C4-2B (cell line): ENCODE measurements at regions not wholly inside any gene's neighbourhood (a gene's known extent, or its start where the extent isn't known, plus 50 kb on each side); places are given as distances from the start of the nearest gene placed in this dataset.

Experiments
- H3K27ac ChIP-seq: fragments of 450-650 bp; 2 replicates; pipeline ENCODE4 v1.5.1; 2017
- ZFX ChIP-seq: fragments of 450-650 bp; IDR thresholded peaks from 2 replicates; pipeline ENCODE4 v1.6.1; 2017
- TF ChIP-seq, protein P1 (sequence below): fragments of 450-650 bp; conservative IDR thresholded peaks from 2 replicates; pipeline ENCODE4 v1.5.1; 2017; ENCODE audit warnings: mild to moderate bottlenecking

DNA sequence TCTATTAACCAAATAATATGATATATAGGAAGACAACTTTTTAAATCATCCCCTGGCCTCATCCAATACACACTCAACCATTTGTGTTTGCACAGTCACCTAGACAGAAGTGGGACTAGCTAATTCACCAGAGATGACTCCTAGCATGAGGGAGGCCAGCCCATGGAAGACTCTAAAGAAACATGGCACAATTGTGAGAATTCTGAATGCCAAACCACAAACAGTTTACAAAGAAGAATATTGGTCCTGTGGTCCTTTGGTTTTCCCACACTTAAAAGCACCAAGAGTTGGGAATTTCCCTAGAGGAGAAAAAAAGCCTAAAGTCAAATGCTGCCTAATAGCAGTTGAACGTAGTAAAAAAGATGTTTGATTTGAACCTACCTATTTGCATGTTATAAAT lies 609.9 kb downstream of the ACTL7B start:
- H3K27ac ChIP-seq: no peak overlapping the region
- TF ChIP-seq, protein P1, sequence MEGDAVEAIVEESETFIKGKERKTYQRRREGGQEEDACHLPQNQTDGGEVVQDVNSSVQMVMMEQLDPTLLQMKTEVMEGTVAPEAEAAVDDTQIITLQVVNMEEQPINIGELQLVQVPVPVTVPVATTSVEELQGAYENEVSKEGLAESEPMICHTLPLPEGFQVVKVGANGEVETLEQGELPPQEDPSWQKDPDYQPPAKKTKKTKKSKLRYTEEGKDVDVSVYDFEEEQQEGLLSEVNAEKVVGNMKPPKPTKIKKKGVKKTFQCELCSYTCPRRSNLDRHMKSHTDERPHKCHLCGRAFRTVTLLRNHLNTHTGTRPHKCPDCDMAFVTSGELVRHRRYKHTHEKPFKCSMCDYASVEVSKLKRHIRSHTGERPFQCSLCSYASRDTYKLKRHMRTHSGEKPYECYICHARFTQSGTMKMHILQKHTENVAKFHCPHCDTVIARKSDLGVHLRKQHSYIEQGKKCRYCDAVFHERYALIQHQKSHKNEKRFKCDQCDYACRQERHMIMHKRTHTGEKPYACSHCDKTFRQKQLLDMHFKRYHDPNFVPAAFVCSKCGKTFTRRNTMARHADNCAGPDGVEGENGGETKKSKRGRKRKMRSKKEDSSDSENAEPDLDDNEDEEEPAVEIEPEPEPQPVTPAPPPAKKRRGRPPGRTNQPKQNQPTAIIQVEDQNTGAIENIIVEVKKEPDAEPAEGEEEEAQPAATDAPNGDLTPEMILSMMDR: no peak
- no peak for TF ChIP-seq ZFX

DNA sequence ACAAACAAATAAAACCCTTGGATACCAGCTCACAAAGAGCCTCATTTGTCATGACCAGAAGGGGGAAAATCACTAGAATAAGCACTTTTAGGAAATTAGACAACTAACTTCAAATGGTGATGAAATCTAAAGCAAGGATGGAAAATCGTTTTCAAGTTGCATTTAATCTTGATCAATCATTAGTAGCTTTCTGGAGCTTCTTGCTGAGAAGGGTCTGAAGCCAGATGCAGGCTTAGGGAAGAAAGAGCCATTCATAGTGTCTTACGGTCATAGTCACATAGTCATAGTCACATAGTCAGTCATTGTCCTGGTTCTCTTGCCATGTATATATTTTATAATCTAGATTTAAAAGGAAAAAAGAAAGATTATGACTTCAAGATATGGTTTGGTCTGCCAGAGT lies 610.5 kb downstream of the ACTL7B start:
- TF ChIP-seq ZFX: no peak
- TF ChIP-seq, protein P1: no peak
- no peak overlapping the region for H3K27ac ChIP-seq

DNA sequence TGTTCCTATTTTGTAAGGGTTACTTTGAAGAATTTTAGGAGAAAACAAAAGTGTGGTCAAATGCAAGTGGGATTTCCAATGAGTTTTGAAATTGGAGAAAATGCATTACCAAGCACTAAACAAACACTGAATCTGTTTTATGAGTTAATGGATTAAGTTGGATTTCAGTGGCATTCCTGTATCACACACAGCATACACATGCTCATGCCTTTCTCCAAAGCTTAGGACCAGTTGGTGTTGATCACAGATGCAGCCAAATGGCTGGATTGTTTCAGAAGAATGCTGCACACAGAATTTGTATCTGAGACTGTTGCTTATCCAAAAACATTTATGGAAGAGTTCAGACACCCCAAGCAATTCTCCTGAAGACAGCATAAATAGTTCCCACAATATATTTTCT lies 611.1 kb downstream of the ACTL7B start:
- TF ChIP-seq, protein P1: no peak
- TF ChIP-seq ZFX: no peak
- H3K27ac ChIP-seq: no peak overlapping the region

DNA sequence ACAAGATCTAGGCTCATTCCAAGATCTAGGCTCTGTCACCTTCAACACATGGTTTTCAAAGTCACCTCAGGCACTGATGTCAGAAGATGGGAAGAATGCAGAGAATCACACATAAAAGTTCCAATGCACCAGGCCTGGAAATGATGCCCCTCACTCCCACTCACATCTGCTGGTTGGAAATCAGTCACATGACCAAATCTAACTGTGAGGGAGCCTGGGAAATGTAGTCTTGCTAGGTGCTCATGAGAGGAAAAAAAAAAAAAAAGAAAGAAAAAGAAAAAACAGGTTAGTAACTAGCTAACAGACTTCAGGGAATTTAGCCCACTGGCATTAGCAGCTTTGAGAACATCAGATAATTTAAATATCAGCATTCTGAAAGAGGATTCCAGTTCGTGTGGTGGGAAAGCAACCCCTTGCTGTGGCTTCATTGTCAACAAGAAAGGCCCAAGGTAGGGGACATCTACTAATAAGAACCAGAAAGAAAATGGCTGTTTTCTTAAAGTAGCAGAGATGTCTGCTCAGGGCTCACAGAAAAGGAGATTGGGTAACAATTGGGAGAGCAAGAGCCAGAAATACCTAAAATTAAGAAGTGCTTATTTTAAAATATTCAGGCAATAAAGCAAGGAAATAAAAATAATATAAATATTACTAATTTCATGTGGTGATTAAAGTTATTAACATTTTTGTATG lies 614.3 kb downstream of the ACTL7B start:
- TF ChIP-seq, protein P1: no peak
- no peak overlapping the region for H3K27ac ChIP-seq

DNA sequence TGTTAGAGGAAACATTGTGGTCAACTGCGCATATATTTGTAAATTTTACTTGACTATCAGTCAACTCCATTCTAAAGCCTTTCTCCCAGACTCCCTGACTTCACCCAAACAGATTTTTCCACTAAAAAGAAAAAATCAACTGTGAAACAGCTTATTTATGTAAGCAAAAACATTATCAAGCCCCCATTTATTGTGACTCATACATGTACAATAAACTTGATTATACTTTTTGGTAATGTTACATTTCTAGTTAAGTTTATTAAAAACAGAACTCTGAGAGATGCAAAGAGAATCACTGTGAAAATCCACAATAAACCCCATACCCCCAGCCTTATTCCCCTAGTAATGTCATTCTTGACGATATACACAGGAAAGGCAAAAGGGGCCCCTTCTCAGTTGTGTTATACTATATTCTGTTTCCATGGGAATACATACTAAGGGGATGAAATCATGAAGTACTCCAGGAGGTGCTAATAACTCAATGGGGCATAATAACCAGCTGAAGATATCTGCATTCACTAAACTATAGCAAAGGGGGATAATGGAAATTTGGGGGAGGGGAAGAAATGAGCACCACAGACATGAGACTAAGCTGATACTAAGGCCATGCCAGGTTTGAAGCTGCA lies 616.0 kb downstream of the ACTL7B start:
- TF ChIP-seq ZFX: no peak
- TF ChIP-seq, protein P1: no peak

DNA sequence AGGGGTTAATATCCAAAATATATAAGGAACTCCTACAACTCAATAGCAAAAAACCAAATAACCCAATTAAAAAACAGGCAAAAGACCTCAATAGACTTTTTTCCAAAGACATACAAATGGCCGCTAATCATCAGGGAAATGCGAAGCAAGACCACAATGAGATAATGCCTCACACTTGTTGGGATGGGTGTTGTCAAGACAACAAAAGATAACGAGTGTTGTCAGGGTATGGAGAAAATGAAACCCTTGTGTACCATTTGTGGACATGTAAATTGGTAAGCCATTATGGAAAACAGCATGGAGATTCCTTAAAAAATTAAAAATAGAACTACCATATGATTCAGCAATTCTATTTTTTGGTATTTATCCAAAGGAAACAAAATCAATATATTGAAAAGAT lies 620.2 kb downstream of the ACTL7B start:
- TF ChIP-seq, protein P1: no peak
- TF ChIP-seq ZFX: no peak
- no peak overlapping the region for H3K27ac ChIP-seq

More for the DNA sequence above, 616.0 kb downstream of the ACTL7B start:
- no peak overlapping the region for H3K27ac ChIP-seq

DNA sequence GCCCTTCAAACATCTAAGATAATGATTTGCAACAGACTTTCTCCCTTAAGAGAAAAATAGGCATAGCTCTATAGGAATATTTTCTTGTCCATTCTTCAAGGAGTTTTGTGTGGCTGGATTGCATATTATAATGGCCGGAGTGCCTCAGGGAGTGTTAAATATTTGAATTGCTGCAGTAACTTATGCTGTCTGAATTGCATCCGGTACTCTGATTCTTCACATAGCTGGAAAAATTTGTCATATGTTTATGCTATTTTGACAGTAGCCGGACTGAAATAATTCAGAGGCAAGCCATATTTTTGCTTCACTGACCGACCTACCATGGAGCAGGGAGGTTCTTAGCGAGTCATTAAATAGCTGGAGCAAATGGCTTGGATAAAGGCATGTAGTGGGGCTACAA lies 621.0 kb downstream of the ACTL7B start:
- TF ChIP-seq ZFX: no peak
- no peak overlapping the region for H3K27ac ChIP-seq
